Stomach (tissue), 8 donors: ENCODE measurements at regions not wholly inside any gene's neighbourhood (a gene's known extent, or its start where the extent isn't known, plus 50 kb on each side); places are given as distances from the start of the nearest gene placed in this dataset.
A peak's percentile ranks its signal among the peaks of the same experiment; 100 is the strongest.

Experiments used
- DNase-seq, 2 donors: peaks; one replicate each; pipeline versions ENCODE4 v3.0.0 to v3.0.0-alpha.2; 2013 to 2019
- H3K27ac ChIP-seq, 5 donors: fragments of 200-600 bp in 4 of 5; sonication (generic) in 4 of 5; one replicate each; pipeline ENCODE4 v1.5.1; 2013 to 2019; ENCODE audit warnings: mild to moderate bottlenecking in 1 of 5, moderate library complexity in 1 of 5
- H3K27me3 ChIP-seq, 3 donors: fragments of 200-600 bp; sonication (generic); one replicate each; pipeline ENCODE4 v1.5.1; 2017 to 2019; ENCODE audit warnings: mixed run types in 1 of 3
- H3K36me3 ChIP-seq, 4 donors: fragments of 200-600 bp; sonication (generic); 1 replicate in 3 of 4; 2 replicates in 1 of 4; pipeline ENCODE4 v1.5.1; 2016 to 2019
- H3K4me1 ChIP-seq, 4 donors: fragments of 200-600 bp; sonication (generic); one replicate each; pipeline ENCODE4 v1.5.1; 2016 to 2019
- H3K4me3 ChIP-seq, 4 donors: fragments of 200-600 bp; sonication (generic) in 3 of 4; one replicate each; pipeline ENCODE4 v1.5.1; 2016 to 2019; ENCODE audit warnings: mild to moderate bottlenecking in 1 of 4
- H3K9me3 ChIP-seq, 4 donors: fragments of 200-600 bp; sonication (generic); one replicate each; pipeline ENCODE4 v1.5.1; 2016 to 2019
- EP300 ChIP-seq: sonication (generic); formaldehyde crosslinking; IDR thresholded peaks from one replicate; pipeline ENCODE4 v1.6.1; 2017; ENCODE audit warnings: antibody characterized with exemption
- POLR2A ChIP-seq, 4 donors: fragments of 450-650 bp; IDR thresholded peaks; one replicate each; pipeline ENCODE4 v1.6.1; 2016; ENCODE audit warnings: antibody characterized with exemption in 4 of 4, control low read depth in 2 of 4, mild to moderate bottlenecking in 1 of 4, moderate library complexity in 1 of 4
- POLR2AphosphoS5 ChIP-seq, 3 donors: sonication (generic); formaldehyde crosslinking; IDR thresholded peaks; one replicate each; pipeline ENCODE4 v1.6.1; 2016; ENCODE audit warnings: antibody characterized with exemption in 3 of 3
- WGBS, 5 donors: extraction: QIAGEN DNeasy Blood & Tissue Kit in 3 of 5; methylation state at CpG; one replicate each; pipeline versions ENCODE4 v1.1.5 to v1.1.7; 2013 to 2018; 5-methylcytosine and 5-hydroxymethylcytosine counted together
- intact Hi-C: fragments of 100-400 bp; cut with DNase I; formaldehyde crosslinking; loops from one replicate; pipeline ENCODE4 v1.15.1; 2023; ENCODE audit warnings: low total_unique reads
- TF ChIP-seq, protein P1 (sequence below), 7 experiments: fragments of 450-650 bp in 4 of 7; fragments of 200-600 bp in 3 of 7; sonication (generic) in 3 of 7; IDR thresholded peaks; one replicate each; pipeline ENCODE4 v1.5.1; 2016 to 2019; ENCODE audit warnings: antibody characterized with exemption in 7 of 7, control low read depth in 2 of 7, mild to moderate bottlenecking in 1 of 7
- donor health status: healthy with polysubstance abuse.
- donor health status: Bipolar disorder and iron deficiency.
- donor health status: healthy.

DNA sequence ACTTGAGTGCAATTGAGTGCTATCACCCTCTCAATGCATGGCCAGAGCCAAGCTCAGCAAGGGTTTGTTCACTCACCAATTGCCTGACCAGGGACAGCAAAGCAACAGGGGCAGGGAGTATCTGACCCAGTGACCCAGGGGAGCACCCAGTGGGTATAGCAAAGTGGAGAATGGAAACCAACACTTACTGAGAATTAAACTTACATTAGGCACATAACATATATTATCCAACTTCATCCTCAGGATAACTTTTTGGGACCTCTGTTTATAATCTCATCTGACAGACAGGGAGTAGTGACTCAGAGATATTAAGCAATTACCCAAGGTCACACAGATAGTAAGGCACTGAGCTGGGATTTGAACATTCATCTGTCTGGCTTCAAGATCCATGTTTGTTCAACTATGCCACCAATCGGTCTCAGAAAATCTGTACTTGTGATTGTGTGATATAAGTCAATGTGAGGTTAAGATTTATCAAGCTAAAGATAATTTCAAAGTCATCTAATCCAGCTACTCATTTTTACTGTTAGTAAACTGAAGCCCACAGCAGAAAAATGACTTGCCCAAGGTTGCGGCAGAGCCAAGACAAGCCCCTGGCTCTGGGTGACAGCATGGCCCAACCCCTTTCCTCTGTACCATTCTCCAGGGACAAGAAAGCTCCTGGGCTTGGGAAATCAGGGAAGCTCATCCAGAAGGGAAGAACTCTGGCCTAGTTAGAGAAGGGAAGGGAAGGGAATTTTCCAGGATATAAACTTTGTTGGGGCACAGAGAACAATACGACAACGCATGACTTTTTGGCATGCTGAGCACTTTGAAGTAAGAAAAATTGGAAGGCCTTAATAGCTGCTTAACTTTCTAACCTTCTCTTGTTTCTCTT lies 138.0 kb upstream of the SMAD3 start:
- DNase-seq, result no peak
- Histone ChIP-seq H3K4me1 (peaks cover 14 to 22% (median 17%) of the 10 kb centered on the region in 4 donors), H3K36me3 (no peaks in the 10 kb centered on the region), H3K4me3 (no peak overlapping the region), H3K9me3 (peaks cover 0 to 10% (median 4%) of the 10 kb centered on the region in 4 donors), H3K27ac (peak overlapping the region in 1 of 5 donors; percentile 16), H3K27me3 (peaks cover 0 to 6% (median 0%) of the 10 kb centered on the region in 3 donors)
- intact Hi-C loops, result no loop called here
- 46 to 53% (median 49%) methylated on average over 4 of the region's 4 CpGs for WGBS, 5 donors
- TF ChIP-seq POLR2A (IDR thresholded peaks at IDR 0.05), result no peak
- TF ChIP-seq EP300, result no peak
- TF ChIP-seq, protein P1, sequence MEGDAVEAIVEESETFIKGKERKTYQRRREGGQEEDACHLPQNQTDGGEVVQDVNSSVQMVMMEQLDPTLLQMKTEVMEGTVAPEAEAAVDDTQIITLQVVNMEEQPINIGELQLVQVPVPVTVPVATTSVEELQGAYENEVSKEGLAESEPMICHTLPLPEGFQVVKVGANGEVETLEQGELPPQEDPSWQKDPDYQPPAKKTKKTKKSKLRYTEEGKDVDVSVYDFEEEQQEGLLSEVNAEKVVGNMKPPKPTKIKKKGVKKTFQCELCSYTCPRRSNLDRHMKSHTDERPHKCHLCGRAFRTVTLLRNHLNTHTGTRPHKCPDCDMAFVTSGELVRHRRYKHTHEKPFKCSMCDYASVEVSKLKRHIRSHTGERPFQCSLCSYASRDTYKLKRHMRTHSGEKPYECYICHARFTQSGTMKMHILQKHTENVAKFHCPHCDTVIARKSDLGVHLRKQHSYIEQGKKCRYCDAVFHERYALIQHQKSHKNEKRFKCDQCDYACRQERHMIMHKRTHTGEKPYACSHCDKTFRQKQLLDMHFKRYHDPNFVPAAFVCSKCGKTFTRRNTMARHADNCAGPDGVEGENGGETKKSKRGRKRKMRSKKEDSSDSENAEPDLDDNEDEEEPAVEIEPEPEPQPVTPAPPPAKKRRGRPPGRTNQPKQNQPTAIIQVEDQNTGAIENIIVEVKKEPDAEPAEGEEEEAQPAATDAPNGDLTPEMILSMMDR (IDR thresholded peaks at IDR 0.05), result no peak
- TF ChIP-seq POLR2AphosphoS5 (IDR thresholded peaks at IDR 0.05), result no peak

DNA sequence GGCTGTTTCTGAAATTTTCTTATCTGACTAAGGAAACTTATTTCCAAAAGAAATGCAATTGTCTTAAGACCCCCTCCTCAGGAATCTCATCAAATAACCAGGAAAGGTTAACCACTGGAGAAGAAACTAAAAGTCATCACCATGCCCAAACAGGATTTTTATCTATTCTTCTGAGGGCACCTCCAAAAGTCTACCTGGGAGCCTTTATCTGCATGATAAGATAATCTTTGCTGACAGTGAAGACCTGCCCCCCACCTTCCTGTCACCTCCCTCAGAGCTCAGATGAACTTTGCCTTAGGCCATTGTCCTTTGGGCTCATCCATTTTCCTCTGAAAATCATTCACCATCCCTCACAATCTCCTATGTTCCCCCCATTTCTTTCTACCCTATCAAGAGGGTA lies 137.3 kb upstream of the SMAD3 start:
- TF ChIP-seq POLR2A (IDR thresholded peaks at IDR 0.05) (no peak), POLR2AphosphoS5 (IDR thresholded peaks at IDR 0.05) (no peak), EP300 (no peak)
- TF ChIP-seq, protein P1 (IDR thresholded peaks at IDR 0.05), result no peak
- DNase-seq, result no peak
- H3K36me3 ChIP-seq, result no peaks in the 10 kb centered on the region
- no peak overlapping the region for H3K4me3 ChIP-seq
- H3K27me3 ChIP-seq, result peaks cover 0 to 6% (median 0%) of the 10 kb centered on the region in 3 donors
- intact Hi-C loops, result no loop called here
- peaks cover 0 to 3% (median under 1%) of the 10 kb centered on the region in 4 donors for H3K9me3 ChIP-seq
- peaks cover 16 to 26% (median 19%) of the 10 kb centered on the region in 4 donors for H3K4me1 ChIP-seq
- no peak overlapping the region for H3K27ac ChIP-seq

DNA sequence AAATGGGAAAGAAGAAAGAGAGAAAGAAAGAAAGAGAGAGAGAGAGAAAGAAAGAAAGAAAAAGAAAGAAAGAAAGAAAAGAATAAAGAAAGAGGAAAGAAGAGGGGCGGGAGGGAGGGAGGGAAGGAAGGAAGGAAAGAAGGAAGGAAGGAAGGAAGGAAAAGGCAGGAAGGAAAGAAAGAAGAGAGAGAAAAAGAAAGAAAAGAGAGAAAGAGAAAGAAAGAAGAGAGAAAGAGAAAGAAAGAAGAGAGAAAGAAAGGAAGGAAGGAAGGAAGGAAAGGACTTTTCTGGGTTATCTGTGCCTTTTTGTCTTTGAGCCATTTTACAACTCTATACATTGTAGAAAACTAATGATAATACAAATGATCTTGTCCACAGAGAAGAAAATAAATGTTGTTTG lies 136.6 kb upstream of the SMAD3 start:
- peaks cover 16 to 26% (median 19%) of the 10 kb centered on the region in 4 donors for H3K4me1 ChIP-seq
- H3K4me3 ChIP-seq, result no peak overlapping the region
- no peak for DNase-seq
- peaks cover 0 to 5% (median 2%) of the 10 kb centered on the region in 4 donors for H3K9me3 ChIP-seq
- H3K27me3 ChIP-seq, result peaks cover 0 to 6% (median 0%) of the 10 kb centered on the region in 3 donors
- no peaks in the 10 kb centered on the region for H3K36me3 ChIP-seq
- TF ChIP-seq, protein P1 (IDR thresholded peaks at IDR 0.05), result no peak
- TF ChIP-seq POLR2AphosphoS5 (IDR thresholded peaks at IDR 0.05) (no peak), POLR2A (IDR thresholded peaks at IDR 0.05) (no peak), EP300 (no peak)
- 82 to 100% (median 94%) methylated on average over 1 of the region's 1 CpG for WGBS, 5 donors
- intact Hi-C loops, result no loop called here
- no peak overlapping the region for H3K27ac ChIP-seq

DNA sequence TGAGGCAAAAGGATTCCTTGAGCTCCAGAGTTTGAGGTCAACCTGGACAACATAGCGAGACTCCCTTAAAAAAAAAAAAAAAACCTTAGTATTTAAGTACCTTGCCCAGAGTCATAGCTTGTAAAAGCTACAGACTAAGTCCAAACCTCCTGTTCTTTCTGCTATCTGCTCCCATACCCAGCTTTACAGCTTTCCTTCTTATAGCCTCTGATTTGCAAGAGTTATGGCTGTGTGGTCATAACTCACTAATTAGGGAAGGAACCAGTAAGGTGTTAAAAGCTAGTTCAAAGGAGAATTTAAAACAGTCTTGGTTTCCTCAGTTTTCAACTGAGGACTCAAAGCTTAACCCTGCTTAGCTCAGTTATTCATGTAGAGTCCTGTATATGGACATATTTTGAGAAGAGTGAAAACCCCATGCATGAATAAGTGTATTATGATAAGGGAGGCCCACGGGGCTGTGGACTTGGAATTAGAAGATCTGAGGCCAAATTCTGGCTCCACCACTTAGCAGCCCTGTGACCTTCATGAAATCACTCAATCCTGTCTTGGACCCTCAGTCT lies 135.5 kb upstream of the SMAD3 start:
- Histone ChIP-seq H3K9me3 (peaks cover 0 to 9% (median 3%) of the 10 kb centered on the region in 4 donors), H3K4me3 (no peak overlapping the region), H3K27ac (no peak overlapping the region), H3K27me3 (peaks cover 0 to 3% (median 0%) of the 10 kb centered on the region in 3 donors), H3K36me3 (no peaks in the 10 kb centered on the region), H3K4me1 (peaks cover 16 to 26% (median 19%) of the 10 kb centered on the region in 4 donors)
- intact Hi-C loops, result no loop called here
- TF ChIP-seq POLR2AphosphoS5 (IDR thresholded peaks at IDR 0.05) (no peak), POLR2A (IDR thresholded peaks at IDR 0.05) (no peak)
- TF ChIP-seq, protein P1 (IDR thresholded peaks at IDR 0.05), result no peak
- DNase-seq, result no peak
- WGBS, 5 donors, result 69 to 79% (median 70%) methylated on average over 2 of the region's 2 CpGs
